HCT116 (cell line): ENCODE measurements at regions not wholly inside any gene's neighbourhood (a gene's known extent, or its start where the extent isn't known, plus 50 kb on each side); places are given as distances from the start of the nearest gene placed in this dataset.

Source experiments
- ATAC-seq: fragments of 200-7000 bp; cut with Tn5 transposase; 2 replicates; pipeline ENCODE4 v1.9.1; 2020; ENCODE audit warnings: mild to moderate bottlenecking, moderate library complexity
- BruUV-seq: library from RNA; stranded (reverse); fragments of 400-500 nt; replicated peaks from 2 replicates; lab custom pipeline; 2021; lab: Mats Ljungman, UMichigan
- CTCF ChIA-PET: fragments of 300-600 bp; sonication (Branson Sonifier 250); formaldehyde crosslinking; loops from one replicate; lab custom pipeline; 2021; ENCODE audit warnings: antibody characterized with exemption; lab: Charles Lee
- POLR2A ChIA-PET: fragments of 300-600, 350-600 bp; sonication (Branson Sonifier 250); formaldehyde crosslinking; loops from one replicate; lab custom pipeline; 2021; ENCODE audit warnings: antibody characterized with exemption; lab: Charles Lee
- RAD21 ChIA-PET, 2 experiments: fragments of 300-600 bp; sonication (Branson Sonifier 250); formaldehyde crosslinking; loops; one replicate each; lab custom pipeline; 2023; ENCODE audit warnings: low total read pairs in 2 of 2; ENCODE audit not compliant: uncharacterized antibody in 2 of 2, unreplicated experiment in 2 of 2, low non-redundant PET in 1 of 2; lab: Charles Lee
- DNase-seq: peaks from one replicate; pipeline ENCODE4 v3.0.0-alpha.2; 2010; ENCODE audit warnings: low read depth, low spot score
- H2AFZ ChIP-seq: fragments of 200-600 bp; shearing (Covaris generic), sonication (generic); 2 replicates; pipeline ENCODE4 v1.6.1; 2017; ENCODE audit warnings: low read depth, mixed run types, mixed read lengths, antibody characterized with exemption, low read length; ENCODE audit not compliant: poor library complexity, severe bottlenecking
- H3K27ac ChIP-seq: 2 replicates; pipeline ENCODE4 v1.5.1; 2012; ENCODE audit warnings: low read depth, low read length
- H3K27me3 ChIP-seq: fragments of 200-600 bp; sonication (generic); 2 replicates; pipeline ENCODE4 v1.6.1; 2016; ENCODE audit warnings: mixed run types, low read length, mixed read lengths; ENCODE audit not compliant: insufficient read depth
- H3K36me3 ChIP-seq, 2 experiments: fragments of 200-500 bp in 1 of 2; fragments of 200-600 bp in 1 of 2; sonication (Bioruptor generic) in 1 of 2; sonication (generic) in 1 of 2; 2 replicates each; pipeline versions ENCODE4 v1.5.1 to v1.6.1; 2014 to 2016; ENCODE audit warnings: low read length in 2 of 2, inconsistent platforms in 1 of 2, mixed read lengths in 1 of 2, mixed run types in 1 of 2; ENCODE audit not compliant: insufficient read depth in 2 of 2, control insufficient read depth in 1 of 2
- H3K4me1 ChIP-seq, 2 experiments: fragments of 200-600 bp in 1 of 2; sonication (generic) in 1 of 2; 2 replicates each; pipeline versions ENCODE4 v1.5.1 to v1.6.1; 2012 to 2017; ENCODE audit warnings: low read length in 2 of 2, inconsistent platforms in 1 of 2, mild to moderate bottlenecking in 1 of 2, mixed read lengths in 1 of 2, mixed run types in 1 of 2, moderate library complexity in 1 of 2; ENCODE audit not compliant: insufficient read depth in 2 of 2, control insufficient read depth in 1 of 2
- H3K4me2 ChIP-seq: fragments of 200-600 bp; sonication (generic); 2 replicates; pipeline ENCODE4 v1.6.1; 2017; ENCODE audit warnings: mixed run types, low read length, mixed read lengths
- H3K4me3 ChIP-seq, 2 experiments: fragments of 200-600 bp in 1 of 2; sonication (generic) in 1 of 2; replicated peaks in 1 of 2; 2 replicates each; pipeline ENCODE4 v1.5.1; 2011 to 2016; ENCODE audit warnings: low read length in 2 of 2, control low read depth in 1 of 2, low read depth in 1 of 2, mild to moderate bottlenecking in 1 of 2, mixed read lengths in 1 of 2, mixed run types in 1 of 2
- H3K79me2 ChIP-seq: fragments of 200-600 bp; sonication (generic); 2 replicates; pipeline ENCODE4 v1.6.1; 2017; ENCODE audit warnings: mild to moderate bottlenecking, mixed run types, low read length, moderate library complexity, mixed read lengths; ENCODE audit not compliant: insufficient read depth
- H3K9ac ChIP-seq: fragments of 200-600 bp; sonication (generic); 2 replicates; pipeline ENCODE4 v1.6.1; 2016; ENCODE audit warnings: low read length, mixed read lengths
- H3K9me2 ChIP-seq: fragments of 200-600 bp; sonication (generic), shearing (Covaris generic); 2 replicates; pipeline ENCODE4 v1.6.1; 2017; ENCODE audit warnings: mixed run types, mild to moderate bottlenecking, moderate library complexity; ENCODE audit not compliant: insufficient read depth
- H3K9me3 ChIP-seq, 2 experiments: fragments of 200-500 bp in 1 of 2; fragments of 200-600 bp in 1 of 2; sonication (Bioruptor generic) in 1 of 2; sonication (generic) in 1 of 2; 2 replicates each; pipeline ENCODE4 v1.6.1; 2014 to 2017; ENCODE audit warnings: low read length in 2 of 2, mixed read lengths in 2 of 2, inconsistent platforms in 1 of 2, low read depth in 1 of 2, mild to moderate bottlenecking in 1 of 2, mixed run types in 1 of 2, moderate library complexity in 1 of 2; ENCODE audit not compliant: control insufficient read depth in 1 of 2, insufficient read depth in 1 of 2
- H4K20me1 ChIP-seq: fragments of 200-600 bp; sonication (generic), shearing (Covaris generic); 2 replicates; pipeline ENCODE4 v1.6.1; 2017; ENCODE audit warnings: mixed run types, mild to moderate bottlenecking, moderate library complexity; ENCODE audit not compliant: insufficient read depth
- ATF3 ChIP-seq: IDR thresholded peaks from 2 replicates; pipeline ENCODE4 v1.6.1; 2012
- CEBPB ChIP-seq: IDR thresholded peaks from 2 replicates; pipeline ENCODE4 v1.6.1; 2012; ENCODE audit warnings: low read depth
- CTCF ChIP-seq, 3 experiments: fragments of 200-600 bp in 1 of 3; sonication (generic) in 1 of 3; IDR thresholded peaks in 2 of 3; conservative IDR thresholded peaks in 1 of 3; 2 replicates each; pipeline ENCODE4 v1.5.1; 2012 to 2017; ENCODE audit warnings: low read depth in 2 of 3, low read length in 2 of 3, antibody characterized with exemption in 1 of 3, borderline replicate concordance in 1 of 3, control low read depth in 1 of 3, mild to moderate bottlenecking in 1 of 3, mixed read lengths in 1 of 3, mixed run types in 1 of 3, moderate library complexity in 1 of 3; ENCODE audit not compliant: insufficient read depth in 1 of 3
- EGR1 ChIP-seq: IDR thresholded peaks from 2 replicates; pipeline ENCODE4 v1.6.1; 2012; ENCODE audit warnings: low read depth
- ELF1 ChIP-seq: IDR thresholded peaks from 2 replicates; pipeline ENCODE4 v1.6.1; 2012; ENCODE audit warnings: low read depth, borderline replicate concordance
- EZH2 ChIP-seq: fragments of 200-600 bp; sonication (generic); IDR thresholded peaks from 2 replicates; pipeline ENCODE4 v1.6.1; 2017; ENCODE audit warnings: antibody characterized with exemption, mixed run types
- EZH2phosphoT487 ChIP-seq: fragments of 200-600 bp; IDR thresholded peaks from 2 replicates; pipeline ENCODE4 v1.6.1; 2018; ENCODE audit warnings: antibody characterized with exemption, borderline replicate concordance
- FOSL1 ChIP-seq: IDR thresholded peaks from 2 replicates; pipeline ENCODE4 v1.6.1; 2012; ENCODE audit warnings: low read depth
- POLR2A ChIP-seq: IDR thresholded peaks from 2 replicates; pipeline ENCODE4 v1.7.0; 2011; ENCODE audit warnings: borderline replicate concordance; ENCODE audit not compliant: insufficient read depth, insufficient read length; ENCODE audit errors: extremely low read depth
- RAD21 ChIP-seq: IDR thresholded peaks from 2 replicates; pipeline ENCODE4 v1.6.1; 2012; ENCODE audit warnings: low read depth, mild to moderate bottlenecking
- SIN3A ChIP-seq: IDR thresholded peaks from 2 replicates; pipeline ENCODE4 v1.6.1; 2012; ENCODE audit warnings: low read depth
- SP1 ChIP-seq: IDR thresholded peaks from 2 replicates; pipeline ENCODE4 v1.6.1; 2012; ENCODE audit warnings: low read depth
- SRF ChIP-seq: IDR thresholded peaks from 2 replicates; pipeline ENCODE4 v1.6.1; 2012; ENCODE audit warnings: low read depth
- ZNF274 ChIP-seq: fragments of 200-500 bp; sonication (Bioruptor generic); IDR thresholded peaks from 2 replicates; pipeline ENCODE4 v1.6.1; 2014; ENCODE audit warnings: mild to moderate bottlenecking, low read depth, low read length, inconsistent platforms
- intact Hi-C: fragments of 100-400 bp; cut with micrococcal nuclease; formaldehyde crosslinking; loops from 2 replicates; pipeline ENCODE4 v1.10.0; 2022
- TF ChIP-seq, protein P1 (sequence below): IDR thresholded peaks from 2 replicates; pipeline ENCODE4 v1.6.1; 2012
- TF ChIP-seq, protein P2 (sequence below): IDR thresholded peaks from 2 replicates; pipeline ENCODE4 v1.6.1; 2011; ENCODE audit warnings: mild to moderate bottlenecking, low read length, moderate library complexity; ENCODE audit not compliant: insufficient replicate concordance; ENCODE audit errors: extremely low read depth

DNA sequence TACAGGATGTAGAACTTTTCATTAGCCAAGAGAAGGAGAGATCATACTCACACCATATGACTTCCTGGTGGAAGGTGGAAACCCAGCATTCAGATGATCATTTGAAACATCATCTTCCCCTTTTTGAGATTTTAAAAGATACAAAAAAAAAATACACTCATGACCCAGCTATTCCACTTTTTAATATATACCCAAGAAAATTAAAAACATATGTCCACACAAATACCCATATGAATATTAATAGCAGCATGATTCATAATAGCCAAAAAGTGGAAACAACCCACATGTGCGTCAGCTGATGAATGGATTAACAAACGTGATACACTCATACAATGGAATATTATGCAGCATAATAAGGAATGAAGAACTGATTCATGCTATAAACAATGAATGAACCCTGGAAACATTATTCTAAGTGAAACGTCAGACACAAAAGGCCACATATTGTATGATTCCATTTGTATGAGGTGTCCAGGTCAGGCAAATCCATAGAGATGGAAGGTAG is 130.0 kb upstream of the SGK1 start:
- DNase-seq (no peak), ATAC-seq (no peak)
- no TSS peak for BruUV-seq
- Histone ChIP-seq H3K4me1 (peaks cover 0 to 3% of the 10 kb centered on the region in 2 experiments; a peak in 2 of 4 replicates), H3K9me3 (no peaks in the 10 kb centered on the region), H2AFZ (no peak overlapping the region), H3K9ac (no peak overlapping the region), H3K4me2 (no peak overlapping the region), H3K79me2 (no peaks in the 10 kb centered on the region), H3K27me3 (no peaks in the 10 kb centered on the region), H4K20me1 (no peaks in the 10 kb centered on the region), H3K36me3 (no peaks in the 10 kb centered on the region), H3K4me3 (no peak overlapping the region), H3K9me2 (no peaks in the 10 kb centered on the region), H3K27ac (no peak overlapping the region)
- ChIA-PET RAD21 (no interaction called here), CTCF (no interaction called here), POLR2A (no interaction called here)
- intact Hi-C loops = no loop called here
- TF ChIP-seq, protein P1, sequence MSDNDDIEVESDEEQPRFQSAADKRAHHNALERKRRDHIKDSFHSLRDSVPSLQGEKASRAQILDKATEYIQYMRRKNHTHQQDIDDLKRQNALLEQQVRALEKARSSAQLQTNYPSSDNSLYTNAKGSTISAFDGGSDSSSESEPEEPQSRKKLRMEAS = no peak
- TF ChIP-seq SIN3A = no peak

- H3K9me3 ChIP-seq = no peaks in the 10 kb centered on the region
- H3K36me3 ChIP-seq = no peaks in the 10 kb centered on the region
- DNase-seq = no peak
- no peak for ATAC-seq
- no peak overlapping the region for H3K4me3 ChIP-seq
- RAD21 ChIA-PET = no interaction called here
- no peak overlapping the region for H3K9ac ChIP-seq
- no peaks in the 10 kb centered on the region for H3K79me2 ChIP-seq
- no peak overlapping the region for H2AFZ ChIP-seq
- no peaks in the 10 kb centered on the region for H3K9me2 ChIP-seq
- no peak overlapping the region for H3K27ac ChIP-seq
- POLR2A ChIA-PET = no interaction called here
- no peaks in the 10 kb centered on the region for H3K4me1 ChIP-seq
- BruUV-seq = no TSS peak
- no peaks in the 10 kb centered on the region for H4K20me1 ChIP-seq
- H3K4me2 ChIP-seq = no peak overlapping the region
- no peaks in the 10 kb centered on the region for H3K27me3 ChIP-seq
- intact Hi-C loops = no loop called here
- CTCF ChIA-PET = no interaction called here
- TF ChIP-seq POLR2A (no peak), ELF1 (no peak), FOSL1 (no peak), RAD21 (no peak), ZNF274 (no peak), EZH2 (no peak), SIN3A (no peak), EZH2phosphoT487 (no peak), ATF3 (no peak), SP1 (no peak), SRF (no peak), CEBPB (no peak), CTCF (IDR thresholded peaks at IDR 0.05 in 2 of 3, conservative IDR thresholded peaks at IDR 0.05 in 1 of 3; ENCODE audit: borderline replicate concordance in 1 of 3, insufficient read depth in 1 of 3, low read depth in 2 of 3, low read length in 2 of 3) (no peak), EGR1 (no peak)
- TF ChIP-seq, protein P2, sequence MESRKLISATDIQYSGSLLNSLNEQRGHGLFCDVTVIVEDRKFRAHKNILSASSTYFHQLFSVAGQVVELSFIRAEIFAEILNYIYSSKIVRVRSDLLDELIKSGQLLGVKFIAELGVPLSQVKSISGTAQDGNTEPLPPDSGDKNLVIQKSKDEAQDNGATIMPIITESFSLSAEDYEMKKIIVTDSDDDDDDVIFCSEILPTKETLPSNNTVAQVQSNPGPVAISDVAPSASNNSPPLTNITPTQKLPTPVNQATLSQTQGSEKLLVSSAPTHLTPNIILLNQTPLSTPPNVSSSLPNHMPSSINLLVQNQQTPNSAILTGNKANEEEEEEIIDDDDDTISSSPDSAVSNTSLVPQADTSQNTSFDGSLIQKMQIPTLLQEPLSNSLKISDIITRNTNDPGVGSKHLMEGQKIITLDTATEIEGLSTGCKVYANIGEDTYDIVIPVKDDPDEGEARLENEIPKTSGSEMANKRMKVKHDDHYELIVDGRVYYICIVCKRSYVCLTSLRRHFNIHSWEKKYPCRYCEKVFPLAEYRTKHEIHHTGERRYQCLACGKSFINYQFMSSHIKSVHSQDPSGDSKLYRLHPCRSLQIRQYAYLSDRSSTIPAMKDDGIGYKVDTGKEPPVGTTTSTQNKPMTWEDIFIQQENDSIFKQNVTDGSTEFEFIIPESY = no peak
Observed at GRCh38 chr6:134447423-134447822, 129.5 kb upstream of the SGK1 start.
